RWPE2 (cell line): ENCODE measurements at regions not wholly inside any gene's neighbourhood (a gene's known extent, or its start where the extent isn't known, plus 50 kb on each side); places are given as distances from the start of the nearest gene placed in this dataset.

Source experiments
- ATAC-seq: fragments of 200-7000 bp; cut with Tn5 transposase; 3 replicates; pipeline ENCODE4 v1.9.1; 2021; ENCODE audit warnings: low read depth
- DNase-seq: peaks from one replicate; pipeline ENCODE4 v3.0.0-alpha.2; 2020; ENCODE audit warnings: low spot score
- H3K27ac ChIP-seq: fragments of 450-650 bp; 2 replicates; pipeline ENCODE4 v1.5.1; 2017; ENCODE audit warnings: mild to moderate bottlenecking; ENCODE audit not compliant: poor library complexity, severe bottlenecking
- H3K27me3 ChIP-seq: fragments of 250-450 bp; sonication (Bioruptor Pico); 2 replicates; pipeline ENCODE4 v1.5.1; 2021; ENCODE audit warnings: mild to moderate bottlenecking, moderate library complexity; ENCODE audit not compliant: insufficient read depth, poor library complexity, severe bottlenecking
- H3K36me3 ChIP-seq: fragments of 250-450 bp; sonication (Bioruptor Pico); 2 replicates; pipeline ENCODE4 v1.5.1; 2020; ENCODE audit warnings: low read depth, mild to moderate bottlenecking, moderate library complexity
- H3K4me1 ChIP-seq: fragments of 250-450 bp; sonication (Bioruptor Pico); 2 replicates; pipeline ENCODE4 v1.5.1; 2021; ENCODE audit warnings: mild to moderate bottlenecking, moderate library complexity; ENCODE audit not compliant: insufficient read depth, poor library complexity, severe bottlenecking
- H3K4me3 ChIP-seq: fragments of 250-450 bp; sonication (Bioruptor Pico); 2 replicates; pipeline ENCODE4 v1.5.1; 2021; ENCODE audit warnings: mild to moderate bottlenecking, moderate library complexity; ENCODE audit not compliant: severe bottlenecking
- H3K9me3 ChIP-seq: fragments of 250-450 bp; sonication (Bioruptor Pico); 2 replicates; pipeline ENCODE4 v1.5.1; 2021; ENCODE audit warnings: mild to moderate bottlenecking, moderate library complexity; ENCODE audit not compliant: severe bottlenecking
- CTCF ChIP-seq: fragments of 450-650 bp; IDR thresholded peaks from one replicate; pipeline ENCODE4 v1.5.1; 2017; ENCODE audit warnings: mild to moderate bottlenecking, moderate library complexity; ENCODE audit not compliant: poor library complexity, severe bottlenecking

GRCh38 chr5:2005101-2006041 lies 122.6 kb upstream of the IRX4 start:
- no peak for ATAC-seq
- H3K4me3 ChIP-seq: no peak overlapping the region
- H3K9me3 ChIP-seq: no peaks in the 10 kb centered on the region
- no peaks in the 10 kb centered on the region for H3K36me3 ChIP-seq
- no peak for DNase-seq
- H3K27ac ChIP-seq: no peak overlapping the region
- TF ChIP-seq CTCF: no peak
- peaks cover 8% of the 10 kb centered on the region for H3K4me1 ChIP-seq
- no peaks in the 10 kb centered on the region for H3K27me3 ChIP-seq

- no peak for ATAC-seq
- TF ChIP-seq CTCF: no peak
- H3K27me3 ChIP-seq: peaks cover 8% of the 10 kb centered on the region
Measured at GRCh38 chr5:2003690-2004365, 121.1 kb upstream of the IRX4 start.

GRCh38 chr5:2003206-2003605 lies 120.5 kb upstream of the IRX4 start:
- Histone ChIP-seq H3K4me1 (peaks cover 6% of the 10 kb centered on the region), H3K9me3 (no peaks in the 10 kb centered on the region), H3K27me3 (peaks cover 8% of the 10 kb centered on the region), H3K36me3 (no peaks in the 10 kb centered on the region), H3K4me3 (no peak overlapping the region), H3K27ac (no peak overlapping the region)
- no peak for ATAC-seq
- TF ChIP-seq CTCF: no peak
- no peak for DNase-seq

More at GRCh38 chr5:2003690-2004365, 121.1 kb upstream of the IRX4 start:
- no peak for DNase-seq
- H3K4me3 ChIP-seq: no peak overlapping the region
- H3K4me1 ChIP-seq: peaks cover 8% of the 10 kb centered on the region
- H3K27ac ChIP-seq: no peak overlapping the region
- H3K36me3 ChIP-seq: no peaks in the 10 kb centered on the region
- H3K9me3 ChIP-seq: no peaks in the 10 kb centered on the region

- DNase-seq (no peak), ATAC-seq (no peak)
- H3K27ac ChIP-seq: no peak overlapping the region
- peaks cover 8% of the 10 kb centered on the region for H3K27me3 ChIP-seq
- no peak for TF ChIP-seq CTCF
- H3K9me3 ChIP-seq: no peaks in the 10 kb centered on the region
- H3K4me3 ChIP-seq: no peak overlapping the region
- no peaks in the 10 kb centered on the region for H3K36me3 ChIP-seq
- no peaks in the 10 kb centered on the region for H3K4me1 ChIP-seq
Measured at GRCh38 chr5:2001300-2001699, 118.6 kb upstream of the IRX4 start.

GRCh38 chr5:2000591-2000990 lies 117.9 kb upstream of the IRX4 start:
- Histone ChIP-seq H3K4me1 (no peaks in the 10 kb centered on the region), H3K27ac (no peak overlapping the region), H3K36me3 (no peaks in the 10 kb centered on the region), H3K27me3 (peaks cover 8% of the 10 kb centered on the region), H3K9me3 (no peaks in the 10 kb centered on the region), H3K4me3 (no peak overlapping the region)
- DNase-seq: no peak
- ATAC-seq: no peak
- TF ChIP-seq CTCF: no peak
